ENCODE measurements at regions not wholly inside any gene's neighbourhood (a gene's known extent, or its start where the extent isn't known, plus 50 kb on each side); places are given as distances from the start of the nearest gene placed in this dataset.

DNA sequence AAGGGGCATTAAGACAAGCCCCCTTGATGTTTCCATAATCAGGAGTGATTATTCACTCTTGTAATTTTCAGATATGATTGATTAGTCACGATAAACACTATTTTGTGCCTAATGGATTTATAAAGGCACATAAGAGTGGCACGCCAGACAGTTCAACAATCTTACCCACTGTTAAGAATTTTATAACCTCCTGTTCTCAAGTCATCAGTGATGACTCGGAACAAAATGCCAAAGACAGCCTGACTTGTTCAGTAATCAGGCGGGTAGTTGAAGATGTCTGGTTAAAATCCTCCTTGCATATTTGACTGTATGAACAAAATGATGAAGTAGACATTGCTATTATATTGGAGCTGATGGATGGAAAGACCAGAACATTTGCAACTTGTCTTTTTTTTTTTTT, 212.1 kb upstream of the RMST start:
- no peaks in the 10 kb centered on the region for H3K79me2 ChIP-seq (ENCODE audit: insufficient read depth, low read length)
- H3K4me3 ChIP-seq (replicated peaks in 1 of 2; ENCODE audit: low read depth in 1 of 2, low read length in 2 of 2) = no peak overlapping the region
- no peaks in the 10 kb centered on the region for H3K36me3 ChIP-seq (ENCODE audit: control insufficient read depth in 1 of 2, insufficient read depth in 2 of 2, low read length in 2 of 2)
- H3K27me3 ChIP-seq (ENCODE audit: insufficient read depth, low read length) = peaks cover 4% of the 10 kb centered on the region; the same call in 1 of the 2 replicates
- intact Hi-C loops (cut with micrococcal nuclease) = no loop called here
- no TSS peak for BruUV-seq (replicated peaks)
- H3K4me1 ChIP-seq (ENCODE audit: control insufficient read depth in 1 of 2, insufficient read depth in 2 of 2, low read length in 2 of 2) = no peaks in the 10 kb centered on the region
- H3K9me2 ChIP-seq (ENCODE audit: insufficient read depth) = no peaks in the 10 kb centered on the region
- H3K9me3 ChIP-seq (ENCODE audit: control insufficient read depth in 1 of 2, insufficient read depth in 1 of 2, low read depth in 1 of 2, low read length in 2 of 2) = no peaks in the 10 kb centered on the region
- ATAC-seq (no peak), DNase-seq (ENCODE audit: low read depth, low spot score) (no peak)
- ChIA-PET RAD21 (ENCODE audit: low non-redundant PET in 1 of 2, low total read pairs in 2 of 2, uncharacterized antibody in 2 of 2, unreplicated experiment in 2 of 2) (no interaction called here), CTCF (no interaction called here), POLR2A (no interaction called here)
- H4K20me1 ChIP-seq (ENCODE audit: insufficient read depth) = no peaks in the 10 kb centered on the region
- no peak overlapping the region for H3K9ac ChIP-seq (ENCODE audit: low read length)
- no peak overlapping the region for H3K4me2 ChIP-seq (ENCODE audit: low read length)
- H3K27ac ChIP-seq (ENCODE audit: low read depth, low read length) = no peak overlapping the region
- TF ChIP-seq CEBPB (IDR thresholded peaks at IDR 0.05; ENCODE audit: low read depth) = no peak
- no peak for TF ChIP-seq SRF (IDR thresholded peaks at IDR 0.05; ENCODE audit: low read depth)
- TF ChIP-seq TCF7L2 (IDR thresholded peaks at IDR 0.05; ENCODE audit: borderline replicate concordance, extremely low read depth, insufficient read depth, insufficient read length) = no peak
- no peak for TF ChIP-seq RAD21 (IDR thresholded peaks at IDR 0.05; ENCODE audit: low read depth)
- TF ChIP-seq ZFX (IDR thresholded peaks at IDR 0.05) = no peak
- TF ChIP-seq, protein P1, sequence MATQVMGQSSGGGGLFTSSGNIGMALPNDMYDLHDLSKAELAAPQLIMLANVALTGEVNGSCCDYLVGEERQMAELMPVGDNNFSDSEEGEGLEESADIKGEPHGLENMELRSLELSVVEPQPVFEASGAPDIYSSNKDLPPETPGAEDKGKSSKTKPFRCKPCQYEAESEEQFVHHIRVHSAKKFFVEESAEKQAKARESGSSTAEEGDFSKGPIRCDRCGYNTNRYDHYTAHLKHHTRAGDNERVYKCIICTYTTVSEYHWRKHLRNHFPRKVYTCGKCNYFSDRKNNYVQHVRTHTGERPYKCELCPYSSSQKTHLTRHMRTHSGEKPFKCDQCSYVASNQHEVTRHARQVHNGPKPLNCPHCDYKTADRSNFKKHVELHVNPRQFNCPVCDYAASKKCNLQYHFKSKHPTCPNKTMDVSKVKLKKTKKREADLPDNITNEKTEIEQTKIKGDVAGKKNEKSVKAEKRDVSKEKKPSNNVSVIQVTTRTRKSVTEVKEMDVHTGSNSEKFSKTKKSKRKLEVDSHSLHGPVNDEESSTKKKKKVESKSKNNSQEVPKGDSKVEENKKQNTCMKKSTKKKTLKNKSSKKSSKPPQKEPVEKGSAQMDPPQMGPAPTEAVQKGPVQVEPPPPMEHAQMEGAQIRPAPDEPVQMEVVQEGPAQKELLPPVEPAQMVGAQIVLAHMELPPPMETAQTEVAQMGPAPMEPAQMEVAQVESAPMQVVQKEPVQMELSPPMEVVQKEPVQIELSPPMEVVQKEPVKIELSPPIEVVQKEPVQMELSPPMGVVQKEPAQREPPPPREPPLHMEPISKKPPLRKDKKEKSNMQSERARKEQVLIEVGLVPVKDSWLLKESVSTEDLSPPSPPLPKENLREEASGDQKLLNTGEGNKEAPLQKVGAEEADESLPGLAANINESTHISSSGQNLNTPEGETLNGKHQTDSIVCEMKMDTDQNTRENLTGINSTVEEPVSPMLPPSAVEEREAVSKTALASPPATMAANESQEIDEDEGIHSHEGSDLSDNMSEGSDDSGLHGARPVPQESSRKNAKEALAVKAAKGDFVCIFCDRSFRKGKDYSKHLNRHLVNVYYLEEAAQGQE (IDR thresholded peaks at IDR 0.05; ENCODE audit: low read depth) = no peak
- no peak for TF ChIP-seq JUND (IDR thresholded peaks at IDR 0.05)
- TF ChIP-seq SIN3A (IDR thresholded peaks at IDR 0.05; ENCODE audit: low read depth) = no peak
- no peak for TF ChIP-seq POLR2A (IDR thresholded peaks at IDR 0.05; ENCODE audit: borderline replicate concordance, extremely low read depth, insufficient read depth, insufficient read length)
- TF ChIP-seq, protein P2, sequence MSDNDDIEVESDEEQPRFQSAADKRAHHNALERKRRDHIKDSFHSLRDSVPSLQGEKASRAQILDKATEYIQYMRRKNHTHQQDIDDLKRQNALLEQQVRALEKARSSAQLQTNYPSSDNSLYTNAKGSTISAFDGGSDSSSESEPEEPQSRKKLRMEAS (IDR thresholded peaks at IDR 0.05) = no peak
- no peak overlapping the region for H2AFZ ChIP-seq (ENCODE audit: low read depth, low read length, poor library complexity, severe bottlenecking)

Data from HCT116 (cell line).